HG03135 (cell line): ENCODE measurements at regions not wholly inside any gene's neighbourhood (a gene's known extent, or its start where the extent isn't known, plus 50 kb on each side); places are given as distances from the start of the nearest gene placed in this dataset.
"Not testable (repeated sequence)": the region's sequence is repeated elsewhere in the genome, so short reads cannot be mapped to it uniquely, and the experiment has no call there.

Experiments
- ATAC-seq: cut with Tn5 transposase; IDR thresholded peaks from one replicate; pipeline ENCODE4 v1.9.1; 2021; ENCODE audit warnings: mild to moderate bottlenecking, moderate library complexity; ENCODE audit not compliant: unreplicated experiment

DNA sequence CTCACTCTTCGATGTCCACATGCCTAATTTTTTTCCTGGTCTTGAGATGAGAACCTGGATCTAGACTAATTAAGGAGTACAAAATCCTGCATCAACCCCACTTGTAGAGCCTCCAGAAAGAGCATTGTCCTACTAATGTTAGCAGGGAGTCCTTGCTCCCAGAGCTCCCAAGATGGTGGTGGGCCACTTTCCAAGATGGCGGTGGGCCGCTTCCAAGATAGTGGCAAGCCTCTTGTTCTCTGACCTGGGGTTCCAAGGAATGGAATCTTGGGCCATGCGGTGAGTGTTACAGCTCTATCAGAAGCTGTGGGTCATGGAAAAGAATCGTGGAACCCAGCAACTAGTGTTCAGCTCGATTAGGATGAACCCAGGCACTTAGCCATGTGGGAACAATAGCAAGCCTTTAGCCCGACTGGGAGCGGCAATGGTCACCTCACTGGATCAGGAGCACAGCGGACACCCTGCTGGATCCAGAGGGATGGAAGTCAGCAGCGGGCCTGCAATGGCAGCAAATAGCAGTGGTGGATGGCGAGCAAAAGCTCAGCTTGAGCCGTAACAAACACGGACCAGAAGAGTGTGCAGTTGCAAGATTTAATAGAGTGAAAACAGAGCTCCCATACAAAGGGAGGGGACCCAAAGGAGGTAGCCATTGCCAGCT is 1997.5 kb upstream of the RAG2 start:
- ATAC-seq, result not testable (repeated sequence)

DNA sequence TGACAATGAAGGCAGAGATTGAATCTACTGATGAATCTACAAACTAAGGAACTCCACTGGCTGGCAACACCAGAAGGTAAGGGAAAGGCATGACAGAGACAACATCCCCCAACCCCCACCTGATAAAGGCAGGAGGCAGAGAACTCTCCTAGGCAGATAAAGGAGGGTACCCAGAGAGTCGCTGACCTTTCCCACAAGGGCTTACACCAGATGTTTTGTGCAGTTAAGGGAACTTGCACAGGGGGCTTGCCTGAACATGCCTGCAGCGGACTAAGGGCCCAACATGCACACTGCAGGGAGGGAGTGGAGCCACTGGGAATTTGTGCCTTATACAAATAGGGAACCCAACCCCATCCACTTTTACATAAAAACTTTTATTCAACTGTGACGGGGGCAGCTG is 1996.9 kb upstream of the RAG2 start:
- no peak for ATAC-seq

DNA sequence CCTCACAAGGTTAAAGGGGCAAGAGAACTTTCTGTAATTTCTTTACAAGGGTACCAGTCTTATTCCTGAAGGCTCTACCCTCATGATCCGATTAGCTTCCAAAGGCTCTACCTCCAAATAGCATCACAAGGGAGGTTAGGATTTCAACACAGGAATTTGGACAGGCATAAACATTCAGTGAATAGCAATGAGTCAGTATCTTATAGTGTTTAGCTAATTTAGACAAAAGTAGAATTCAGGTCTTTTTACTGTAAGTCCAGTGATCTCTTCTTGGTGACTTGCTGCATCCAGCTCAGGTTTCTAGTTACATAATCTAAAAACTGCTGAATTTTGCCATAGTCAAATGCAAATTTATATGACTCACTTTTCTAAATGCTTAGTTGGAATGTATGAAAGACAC is 1995.6 kb upstream of the RAG2 start:
- ATAC-seq, result no peak

DNA sequence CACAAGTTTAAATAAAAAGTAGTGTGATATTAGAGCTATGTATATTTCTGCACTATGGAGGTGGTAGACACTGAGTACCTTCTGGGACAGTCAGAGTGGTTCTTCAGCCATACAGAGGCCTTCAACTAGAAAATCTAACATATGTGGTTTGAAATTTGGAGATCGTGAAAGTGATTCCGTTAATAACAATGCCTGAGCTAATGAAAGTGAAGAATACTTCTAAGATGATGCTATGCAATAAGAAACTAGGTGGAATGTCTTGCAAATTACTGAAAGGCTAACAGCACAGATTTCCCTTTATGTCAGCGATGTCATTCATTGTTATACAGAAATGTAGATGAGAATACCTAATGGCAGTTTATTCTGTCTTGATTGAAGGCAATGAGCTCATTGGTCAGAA is 1984.7 kb upstream of the RAG2 start:
- no peak for ATAC-seq

DNA sequence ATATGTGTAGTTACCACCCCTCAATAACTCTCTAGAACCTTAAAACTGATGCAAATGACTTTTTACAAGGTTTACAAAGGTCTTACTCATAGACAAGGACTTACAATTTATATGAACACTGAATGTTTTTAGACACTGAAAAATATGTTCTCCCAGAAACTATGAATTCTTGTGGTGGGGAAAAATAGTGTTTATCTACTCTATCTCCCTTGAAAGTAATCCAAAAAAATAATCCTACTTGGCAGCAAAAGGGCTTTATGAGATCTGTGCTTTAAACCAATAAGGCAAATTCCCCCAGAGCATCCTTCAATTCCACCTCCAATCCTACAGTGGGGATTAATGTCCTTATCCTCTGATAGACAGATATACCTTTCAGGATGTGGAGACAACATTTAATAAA is 1984.1 kb upstream of the RAG2 start:
- no peak for ATAC-seq

DNA sequence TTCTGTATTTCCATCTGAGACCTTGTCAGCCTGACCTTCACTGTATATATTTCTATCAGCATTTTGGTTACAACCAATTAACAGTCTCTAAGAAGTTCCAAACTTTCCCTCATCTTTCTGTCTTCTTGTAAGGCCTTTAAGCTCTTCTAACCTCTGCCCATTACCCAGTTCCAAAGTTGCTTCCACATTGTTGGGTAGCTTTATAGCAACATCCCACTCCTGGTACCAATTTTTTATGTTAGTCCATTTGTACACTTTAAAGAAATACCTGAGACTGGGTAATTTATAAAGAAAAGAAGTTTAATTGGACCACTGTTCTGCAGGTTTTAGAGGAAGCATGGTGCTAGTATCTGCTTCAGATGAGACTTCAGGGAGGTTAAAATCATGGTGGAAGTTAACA is 1979.7 kb upstream of the RAG2 start:
- no peak for ATAC-seq

DNA sequence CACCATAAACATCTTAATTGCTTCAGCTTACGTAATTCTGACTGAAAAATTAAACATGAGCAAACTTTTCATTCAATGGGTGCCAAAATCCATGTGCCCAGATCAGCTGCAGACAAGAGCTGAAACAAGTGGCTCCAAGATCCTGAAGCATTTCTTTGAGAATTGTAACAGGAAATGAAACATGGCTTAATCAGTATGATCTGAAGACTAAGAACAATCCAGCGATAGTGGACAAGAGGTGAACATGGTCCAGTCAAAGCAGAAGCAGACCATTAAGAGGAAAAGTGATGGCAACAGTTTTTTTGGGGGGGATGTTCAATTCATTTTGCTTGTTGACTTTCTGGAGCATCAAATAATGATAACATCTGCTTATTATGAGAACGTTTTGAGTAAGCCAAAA is 1964.5 kb upstream of the RAG2 start:
- no peak for ATAC-seq

DNA sequence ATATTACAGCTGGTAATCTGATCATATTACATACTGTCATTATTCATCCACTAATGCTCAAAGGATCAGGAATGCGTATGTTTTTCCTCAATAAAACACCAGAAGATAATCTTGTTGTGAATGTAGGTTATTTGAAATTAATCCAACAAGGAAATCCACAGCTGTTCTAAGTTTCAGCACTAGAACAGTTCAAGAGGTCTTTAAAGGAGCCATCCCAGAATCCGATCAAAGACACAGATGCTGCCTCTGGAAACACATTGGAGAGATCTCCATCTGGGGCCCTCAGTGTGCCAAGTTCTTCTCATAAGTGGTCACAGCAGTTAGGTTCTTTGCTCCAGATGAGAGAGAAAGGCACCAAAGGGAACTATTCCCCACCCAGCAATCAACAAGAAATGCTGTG is 1955.1 kb upstream of the RAG2 start:
- no peak for ATAC-seq

DNA sequence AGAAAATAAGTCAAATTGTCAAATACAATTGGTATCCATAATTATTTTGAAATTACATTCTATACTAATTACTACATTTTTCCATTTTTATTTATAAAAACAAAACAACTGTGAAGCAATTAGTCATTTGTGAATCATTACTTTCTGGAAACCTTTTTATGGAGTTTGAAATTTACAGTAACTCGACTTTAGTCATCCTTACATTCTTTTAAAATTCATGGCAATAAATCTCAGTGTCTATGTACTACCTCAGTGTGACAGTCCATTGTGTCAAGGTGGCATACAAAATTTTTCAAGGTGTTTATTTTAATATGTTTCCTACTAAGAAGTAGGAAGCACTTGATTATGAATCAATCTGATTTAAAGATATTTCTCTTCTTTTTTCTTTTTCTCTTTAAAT is 1949.4 kb upstream of the RAG2 start:
- no peak for ATAC-seq

DNA sequence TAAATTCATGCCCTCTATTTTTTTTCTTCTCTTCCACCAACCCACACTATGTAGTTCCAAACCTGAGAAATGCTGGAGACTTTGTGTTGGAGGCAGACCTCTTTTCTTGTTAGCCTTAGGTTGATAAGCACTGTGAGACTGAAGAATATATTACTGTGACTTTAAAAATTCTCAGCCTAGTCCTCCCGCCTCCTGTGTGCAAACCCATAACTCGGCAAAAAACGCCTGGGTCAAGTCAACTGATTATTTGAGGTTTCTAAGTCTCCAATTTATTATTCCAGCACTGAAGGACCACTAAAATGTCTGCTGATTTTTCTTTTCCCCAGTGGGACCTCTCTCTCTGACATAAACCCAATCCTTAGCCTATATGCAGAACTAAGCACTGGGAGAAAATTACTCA is 1946.0 kb upstream of the RAG2 start:
- ATAC-seq, result no peak

DNA sequence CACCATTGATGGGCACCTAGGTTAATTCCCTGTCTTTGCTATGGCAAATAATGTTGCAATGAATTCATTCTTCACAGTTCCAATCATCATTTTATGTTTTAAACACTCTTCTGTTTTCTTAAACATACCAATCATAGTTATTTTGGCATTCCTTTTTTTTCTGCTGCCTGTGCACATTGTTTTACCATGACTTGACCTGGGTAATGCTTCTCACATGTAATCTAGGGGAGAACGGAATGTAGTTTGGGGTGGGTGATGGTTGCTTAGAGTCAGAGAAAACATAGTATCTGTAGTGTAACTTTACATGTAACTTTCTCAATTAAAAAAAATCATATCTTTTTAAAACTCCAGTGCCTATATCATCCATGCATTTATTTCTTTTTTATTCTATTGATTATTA is 1945.3 kb upstream of the RAG2 start:
- ATAC-seq, result no peak

DNA sequence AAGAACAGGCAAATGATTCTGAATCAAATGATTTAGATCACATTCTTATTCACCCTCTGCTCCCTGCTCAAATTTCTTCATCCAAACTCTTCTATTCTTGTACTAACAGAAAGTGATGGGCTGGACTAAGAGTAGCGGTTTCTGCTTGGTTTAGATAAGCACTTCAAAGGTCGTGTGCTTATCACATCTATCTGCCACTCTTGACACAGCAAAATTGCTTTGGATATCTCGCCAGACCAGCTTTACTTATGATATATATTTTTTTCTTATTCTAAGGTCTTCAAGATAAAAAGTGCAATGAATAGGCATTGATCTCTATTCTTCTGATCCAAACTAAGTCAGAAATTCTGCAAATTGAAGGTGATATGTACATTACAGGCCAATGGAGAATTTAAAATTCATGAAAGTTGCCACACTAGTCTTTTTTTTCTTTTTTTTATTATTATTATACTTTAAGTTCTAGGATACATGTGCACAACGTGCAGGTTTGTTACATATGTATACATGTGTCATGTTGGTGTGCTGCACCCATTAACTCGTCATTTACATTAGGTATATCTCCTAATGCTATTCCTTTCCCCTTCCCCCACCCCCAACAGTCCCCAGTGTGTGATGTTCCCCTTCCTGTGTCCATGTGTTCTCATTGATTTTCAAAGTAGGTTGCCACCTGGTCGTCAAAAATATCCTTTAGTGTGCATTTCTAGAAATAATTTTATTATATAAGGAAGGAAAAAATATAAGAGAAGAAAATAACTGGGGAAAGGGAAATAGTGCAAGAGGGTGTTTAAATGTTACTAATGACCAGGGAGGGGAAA is 1941.0 kb upstream of the RAG2 start:
- ATAC-seq, result no peak

DNA sequence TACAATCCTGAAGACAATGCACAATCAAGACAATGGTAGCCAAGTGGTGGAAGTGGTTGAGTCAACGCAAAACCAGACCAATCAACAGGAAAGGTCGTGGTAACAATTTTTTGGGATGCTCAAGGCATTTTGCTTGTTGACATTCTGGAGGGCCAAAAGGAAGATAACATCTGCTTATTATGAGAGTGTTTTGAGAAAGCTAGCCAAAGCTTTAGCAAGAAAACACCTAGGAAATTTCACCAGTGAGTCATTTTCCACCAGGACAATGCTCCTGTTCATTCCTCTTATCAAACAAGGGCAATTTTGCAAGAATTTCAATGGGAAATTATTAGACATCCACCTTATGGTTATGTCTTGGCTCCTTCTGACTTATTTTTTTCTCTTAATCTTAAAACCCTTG is 1932.2 kb upstream of the RAG2 start:
- ATAC-seq, result no peak

DNA sequence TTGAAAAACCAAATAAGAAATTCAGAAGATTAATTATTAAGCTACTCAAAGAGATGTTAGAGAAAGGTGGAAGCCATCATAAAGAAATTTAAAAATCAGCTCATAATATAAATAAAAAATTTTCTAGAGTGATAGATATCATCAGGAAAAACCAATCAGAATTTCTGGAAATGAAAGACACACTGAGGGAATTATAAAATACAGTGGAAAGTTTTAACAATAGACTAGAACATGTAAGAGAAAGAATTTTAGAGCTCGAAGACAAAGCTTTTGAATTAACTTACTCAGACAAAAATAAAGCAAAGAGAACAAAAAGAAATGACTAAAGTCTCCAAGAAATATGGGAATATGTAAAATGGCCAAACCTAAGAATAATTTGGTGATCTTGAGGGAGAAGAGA is 1926.9 kb upstream of the RAG2 start:
- ATAC-seq, result no peak

DNA sequence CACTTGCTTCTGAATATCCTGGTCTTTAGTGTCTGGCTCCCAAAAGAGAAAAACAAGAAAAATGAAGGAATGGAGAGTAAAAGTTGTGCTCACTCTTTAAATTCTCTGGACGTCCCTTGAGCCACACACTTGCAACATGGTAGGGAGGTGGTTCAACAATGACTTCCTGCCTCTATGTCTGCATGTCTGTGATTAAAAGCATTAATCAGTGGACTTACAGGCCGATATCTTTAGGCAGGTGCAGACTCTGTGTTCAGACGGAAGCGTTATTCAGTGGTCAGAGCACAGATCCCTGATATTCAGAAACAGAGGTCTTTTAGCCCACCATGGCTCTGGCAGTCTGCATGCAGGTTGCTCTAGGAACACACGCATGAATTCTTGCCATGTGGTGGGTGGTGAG is 1920.0 kb upstream of the RAG2 start:
- no peak for ATAC-seq

DNA sequence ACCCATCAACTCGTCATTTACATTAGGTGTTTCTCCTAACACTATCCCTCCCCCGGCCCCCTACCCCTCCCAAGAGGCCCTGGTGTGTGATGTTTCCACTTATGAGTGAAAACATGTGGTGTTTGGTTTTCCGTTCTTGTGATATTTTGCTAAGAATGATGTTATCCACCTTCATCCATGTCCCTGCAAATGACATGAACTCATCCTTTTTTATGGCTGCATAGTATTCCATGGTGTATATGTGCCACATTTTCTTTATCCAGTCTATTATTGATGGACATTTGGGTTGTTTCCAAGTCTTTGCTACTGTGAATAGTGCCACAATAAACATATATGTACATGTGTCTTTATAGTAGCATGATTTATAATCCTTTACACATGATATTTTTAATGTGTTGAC is 1914.8 kb upstream of the RAG2 start:
- ATAC-seq, result not testable (repeated sequence)

DNA sequence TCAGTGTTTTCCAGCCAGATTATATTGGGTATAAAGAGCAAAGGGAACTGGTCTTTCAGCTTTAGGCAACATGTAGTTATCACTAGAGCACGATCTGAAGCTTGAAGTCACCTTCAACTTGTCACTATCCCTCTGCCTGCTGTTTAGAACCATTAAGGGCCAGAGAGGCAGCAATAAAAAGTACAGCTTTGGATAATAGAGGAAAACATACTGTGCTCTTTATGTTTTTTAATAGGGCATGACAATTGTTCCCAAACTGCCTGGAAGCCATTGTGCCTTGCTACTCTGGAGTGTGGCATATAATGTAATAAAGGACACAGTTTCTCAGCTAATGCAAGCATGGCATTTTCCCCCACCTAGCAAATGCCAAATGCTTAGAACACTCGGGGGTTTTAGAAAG is 1912.0 kb upstream of the RAG2 start:
- no peak for ATAC-seq

DNA sequence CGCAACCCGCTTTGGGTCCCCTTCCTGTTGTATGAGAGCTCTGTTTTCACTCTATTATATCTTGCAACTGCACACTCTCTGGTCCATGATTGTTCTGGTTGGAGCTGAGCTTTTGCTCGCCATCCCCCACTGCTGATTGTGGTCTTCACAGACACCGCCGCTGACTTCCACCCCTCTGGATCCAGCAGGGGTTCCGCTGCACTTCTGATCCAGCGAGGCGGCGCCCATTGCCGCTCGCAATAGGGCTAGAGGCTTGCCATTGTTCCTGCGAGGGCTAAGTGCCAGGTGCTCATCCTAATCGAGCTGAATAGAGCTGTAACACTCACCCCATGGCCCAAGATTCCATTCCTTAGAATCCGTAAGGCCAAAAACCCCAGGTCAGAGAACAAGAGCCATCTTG is 1905.8 kb upstream of the RAG2 start:
- no peak for ATAC-seq

DNA sequence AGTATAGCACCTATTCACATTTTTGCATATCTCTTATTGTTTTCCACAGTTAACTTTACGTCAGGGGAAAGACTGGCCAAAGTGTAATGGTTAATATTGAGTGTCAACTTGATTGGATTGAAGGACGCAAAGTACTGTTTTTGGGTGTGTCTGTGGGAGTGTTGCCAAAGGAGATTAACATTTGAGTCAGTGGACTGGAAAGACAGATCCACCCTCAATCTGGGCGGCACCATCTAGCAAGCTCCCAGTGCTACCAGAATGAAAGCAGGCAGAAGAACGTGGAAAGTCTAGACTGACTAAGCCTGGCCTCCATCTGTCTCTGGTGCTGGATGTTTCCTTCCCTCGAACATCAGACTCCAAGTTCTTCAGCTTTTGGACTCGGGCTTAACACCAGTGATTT is 1900.7 kb upstream of the RAG2 start:
- no peak for ATAC-seq

DNA sequence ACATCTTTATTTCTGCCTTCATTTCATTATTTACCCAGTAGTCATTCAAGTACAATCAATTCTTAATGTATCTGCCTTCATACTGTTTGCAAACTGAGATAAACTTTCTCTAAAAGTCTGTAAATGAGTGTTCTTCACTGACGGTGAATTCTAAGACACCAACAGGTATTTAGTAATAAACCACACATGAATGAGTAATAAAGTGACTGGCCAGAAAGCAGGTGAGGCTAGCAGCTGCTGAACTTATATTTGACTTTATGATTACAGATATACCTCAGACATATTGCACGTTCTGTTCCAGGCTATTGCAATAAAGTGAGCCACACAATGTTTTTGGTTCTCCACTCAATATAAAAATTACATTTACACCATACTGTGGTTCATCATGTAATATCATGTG is 1894.0 kb upstream of the RAG2 start:
- ATAC-seq, result no peak

DNA sequence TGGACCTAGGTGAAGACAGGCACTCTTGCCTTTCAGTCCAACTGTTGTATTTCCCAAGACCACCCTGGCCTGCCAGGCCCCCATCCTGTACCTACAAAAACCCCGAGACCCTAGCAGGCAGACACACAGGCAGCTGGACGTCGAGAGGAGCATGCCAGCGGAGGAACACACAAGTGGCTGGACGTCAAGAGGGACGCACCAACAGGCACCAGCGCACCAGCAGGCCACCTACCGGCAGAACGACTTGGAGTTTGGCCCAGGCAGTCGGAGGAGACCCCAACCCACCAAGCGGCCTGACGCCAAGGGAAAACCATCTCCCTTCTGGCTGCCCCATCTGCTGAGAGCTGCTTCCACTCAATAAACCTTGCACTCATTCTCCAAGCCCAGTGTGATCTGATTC is 1883.4 kb upstream of the RAG2 start:
- no peak for ATAC-seq

DNA sequence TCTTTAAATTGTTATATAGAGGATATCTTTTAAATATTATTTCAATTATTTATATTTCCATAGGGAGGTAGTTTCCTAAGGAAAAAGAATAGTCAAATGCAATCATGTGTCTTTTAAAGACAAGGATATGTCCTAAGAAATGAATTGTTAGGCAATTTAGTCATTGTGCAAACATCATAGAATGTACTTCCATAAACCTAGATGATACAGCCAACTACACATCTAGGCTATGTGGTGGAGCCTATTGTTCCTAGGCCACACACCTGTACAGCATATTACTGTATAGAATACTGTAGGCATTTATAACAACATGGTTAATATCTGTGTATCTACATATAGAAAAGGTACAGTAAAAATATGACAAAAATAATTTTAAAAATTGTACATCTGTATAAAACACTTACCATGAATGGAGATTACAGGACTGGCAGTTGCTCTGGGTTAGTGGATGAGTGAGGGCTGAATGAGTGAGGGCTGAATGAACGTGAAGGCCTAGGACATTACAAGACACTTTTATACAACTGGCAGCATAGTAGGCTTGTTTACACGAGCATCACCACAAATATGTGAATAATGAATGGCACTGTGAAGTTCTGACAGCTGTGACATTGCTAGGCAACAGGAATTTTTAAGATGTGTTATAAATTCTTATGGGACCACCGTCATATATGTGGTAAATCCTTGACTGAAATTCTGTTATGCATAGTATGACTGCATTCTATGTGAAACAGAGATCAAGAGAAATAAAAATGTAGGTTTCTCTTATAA is 1879.0 kb upstream of the RAG2 start:
- ATAC-seq, result no peak
